ENCODE measurements at regions not wholly inside any gene's neighbourhood (a gene's known extent, or its start where the extent isn't known, plus 50 kb on each side); places are given as distances from the start of the nearest gene placed in this dataset.

DNA sequence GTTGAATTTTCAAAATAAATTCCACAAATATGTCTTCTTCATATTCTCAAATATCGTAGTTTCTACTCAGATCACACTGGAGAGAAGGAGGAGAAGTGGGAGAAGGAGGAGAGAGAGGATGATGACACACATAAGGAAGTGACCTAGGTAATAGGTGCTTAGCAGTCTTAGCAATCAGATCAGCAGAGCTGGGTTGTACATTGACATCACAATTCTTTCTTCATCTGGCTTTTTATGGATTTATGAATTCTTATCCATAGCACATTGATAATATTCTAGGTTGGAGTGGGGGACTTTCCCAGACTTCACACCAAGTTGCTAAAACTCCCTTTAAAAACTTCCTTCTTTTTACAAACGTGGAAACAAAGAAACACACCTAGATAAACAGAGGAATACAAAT is 86.9 kb downstream of the FGF9 start:
- DNase-seq (ENCODE audit: low read depth, low spot score): no peak

GRCh38 chr13:21758441-21758840 is 87.6 kb downstream of the FGF9 start:
- no peak for DNase-seq (ENCODE audit: low read depth, low spot score)

DNA sequence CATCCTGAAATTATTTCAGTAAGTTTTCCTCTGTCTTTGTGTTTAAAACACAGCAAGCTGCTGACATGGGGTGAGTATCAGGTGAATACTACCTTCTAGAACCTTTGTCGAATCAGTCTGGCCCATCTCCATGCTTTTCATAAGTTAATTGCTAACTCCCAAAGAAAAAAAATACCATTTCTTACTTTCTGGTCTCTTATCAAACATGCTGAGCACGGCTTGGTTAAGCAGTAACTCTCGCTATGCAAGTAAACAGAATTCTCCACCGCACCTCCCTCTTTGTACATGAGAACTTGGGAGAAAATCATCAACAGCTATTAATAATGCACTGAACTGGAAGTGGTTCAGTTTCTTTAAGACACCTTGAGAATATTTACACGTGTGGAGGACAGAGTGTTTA is 88.6 kb downstream of the FGF9 start:
- DNase-seq (ENCODE audit: low read depth, low spot score): no peak

DNA sequence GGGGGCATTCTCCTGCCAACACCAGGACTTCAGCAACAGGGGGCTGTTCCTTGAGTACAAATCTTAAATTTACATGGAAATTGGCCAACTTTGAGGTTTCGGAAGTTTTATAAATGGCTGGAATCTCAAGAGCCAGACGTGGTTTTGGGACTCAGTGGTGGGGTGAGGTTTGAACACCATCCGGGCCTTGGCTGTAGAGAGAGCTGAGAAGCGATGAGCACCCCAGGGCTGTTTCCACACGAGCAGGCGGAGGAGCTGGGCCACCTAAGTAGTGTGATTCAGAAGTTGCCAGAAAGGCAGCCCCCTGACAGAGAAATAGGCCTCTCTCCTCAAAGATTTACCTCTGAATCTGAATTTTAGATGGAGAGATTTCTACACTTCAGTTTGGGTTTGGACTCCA is 89.0 kb downstream of the FGF9 start:
- DNase-seq (ENCODE audit: low read depth, low spot score): no peak

- DNase-seq (ENCODE audit: low read depth, low spot score): no peak
These were observed 90.9 kb downstream of the FGF9 start for GRCh38 chr13:21761770-21762169.

- DNase-seq (ENCODE audit: low read depth, low spot score): no peak
These were observed 91.6 kb downstream of the FGF9 start for GRCh38 chr13:21762512-21762911.

DNA sequence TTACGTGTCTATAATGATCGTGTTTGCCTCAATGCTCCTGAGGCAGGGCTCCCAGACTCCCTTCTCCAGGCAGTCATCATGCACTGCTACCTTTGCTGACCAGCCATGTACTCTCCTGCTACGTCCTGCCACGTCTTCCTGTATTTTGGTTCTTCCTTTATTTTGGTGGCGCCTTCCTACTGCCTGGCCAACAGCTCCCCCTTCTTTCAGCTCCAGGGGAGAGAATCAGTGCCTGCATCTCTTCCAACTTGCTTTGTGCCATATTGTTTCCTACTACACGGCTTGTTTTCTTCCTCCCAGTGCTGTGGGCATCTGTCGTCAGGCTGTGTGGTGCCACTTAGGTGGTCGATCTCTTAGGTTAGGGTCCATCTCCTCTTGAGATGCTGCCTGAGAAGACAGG is 96.2 kb downstream of the FGF9 start:
- DNase-seq (ENCODE audit: low read depth, low spot score): no peak

DNA sequence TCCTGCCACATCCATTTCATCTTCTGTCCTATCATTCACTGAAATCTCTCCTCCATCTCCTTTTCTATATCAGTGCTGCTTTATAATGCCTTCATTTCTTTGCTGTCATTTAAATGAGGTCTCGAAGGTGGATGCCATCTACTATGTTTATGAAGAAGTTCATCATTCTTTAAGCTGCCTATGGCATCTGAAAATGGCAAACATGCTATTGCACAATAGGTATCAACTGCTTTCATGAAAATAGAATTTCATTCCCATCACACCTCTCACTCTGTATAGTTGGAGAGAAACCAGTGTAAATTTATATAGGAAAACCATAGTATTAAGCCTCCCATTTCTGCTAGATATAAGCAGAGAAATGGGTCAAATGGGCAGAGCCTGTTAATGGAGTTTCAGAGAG is 100.2 kb downstream of the FGF9 start:
- DNase-seq (ENCODE audit: low read depth, low spot score): no peak

DNA sequence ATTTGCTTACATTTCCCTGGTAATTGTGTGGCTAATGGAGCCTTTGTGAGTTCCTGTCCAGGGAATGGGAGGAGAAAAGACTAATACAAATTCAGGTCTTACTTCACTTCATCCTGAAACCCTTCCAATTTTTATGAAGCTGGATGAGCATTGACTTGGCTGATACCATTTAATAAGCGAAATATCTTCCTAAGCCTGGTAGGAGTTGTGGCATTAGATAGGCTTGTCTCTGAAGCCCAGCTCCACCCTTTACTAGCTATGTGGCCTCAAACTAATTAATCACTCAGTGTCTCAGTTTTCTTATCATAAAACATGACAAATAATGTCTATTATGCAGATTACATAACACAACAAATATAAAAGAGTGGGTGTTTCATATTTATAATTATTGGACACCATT is 106.3 kb downstream of the FGF9 start:
- DNase-seq (ENCODE audit: low read depth, low spot score): no peak

DNA sequence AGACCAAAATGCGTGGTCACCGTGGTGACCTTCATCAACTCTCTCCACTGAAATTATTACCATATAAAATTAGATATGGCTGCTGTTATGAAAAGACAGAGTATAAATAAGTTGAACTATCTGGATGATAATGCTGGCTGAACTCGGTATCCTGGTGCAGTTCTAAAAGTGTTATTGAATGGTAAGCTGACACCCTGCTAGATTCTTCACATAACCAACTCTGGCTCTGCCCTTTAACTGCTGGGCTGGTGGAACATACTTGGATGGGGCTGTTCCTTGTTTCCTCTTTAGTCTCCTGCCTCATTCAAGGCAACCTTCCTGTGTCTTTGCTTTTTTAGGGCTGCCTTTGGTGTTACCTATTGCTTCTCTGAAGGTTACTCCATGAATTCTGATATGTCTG is 106.9 kb downstream of the FGF9 start:
- DNase-seq (ENCODE audit: low read depth, low spot score): no peak

- no peak for DNase-seq (ENCODE audit: low read depth, low spot score)
These were observed 111.9 kb downstream of the FGF9 start for GRCh38 chr13:21782736-21783135.

GRCh38 chr13:21785990-21786389 is 115.1 kb downstream of the FGF9 start:
- DNase-seq (ENCODE audit: low read depth, low spot score): no peak

- DNase-seq (ENCODE audit: low read depth, low spot score): no peak
These were observed 125.2 kb downstream of the FGF9 start for GRCh38 chr13:21796066-21796465.

GRCh38 chr13:21796775-21797514 is 126.1 kb downstream of the FGF9 start:
- no peak for DNase-seq (ENCODE audit: low read depth, low spot score)

GRCh38 chr13:21797736-21798135 is 126.9 kb downstream of the FGF9 start:
- DNase-seq (ENCODE audit: low read depth, low spot score): no peak

DNA sequence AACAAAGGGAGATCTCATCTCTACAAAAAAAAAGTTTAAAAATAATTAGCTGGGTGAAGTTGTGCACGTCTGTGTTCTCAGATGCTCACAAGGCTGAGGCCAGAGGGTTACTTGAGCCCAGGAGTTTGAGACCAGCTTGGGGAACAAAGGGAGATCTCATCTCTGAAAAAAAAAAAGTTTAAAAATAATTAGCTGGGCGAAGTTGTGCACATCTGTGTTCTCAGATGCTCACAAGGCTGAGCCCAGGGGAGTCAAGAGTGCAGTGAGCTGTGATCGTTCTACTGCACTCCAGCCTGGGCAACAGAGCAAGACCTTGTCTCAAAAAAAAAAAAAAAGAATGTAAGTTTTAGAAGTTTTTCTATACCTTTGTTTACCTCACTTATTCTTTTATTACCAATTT is 127.3 kb downstream of the FGF9 start:
- no peak for DNase-seq (ENCODE audit: low read depth, low spot score)

- no peak for DNase-seq (ENCODE audit: low read depth, low spot score)
These were observed 128.8 kb downstream of the FGF9 start for GRCh38 chr13:21799671-21800070.

GRCh38 chr13:21800837-21801616 is 130.2 kb downstream of the FGF9 start:
- no peak for DNase-seq (ENCODE audit: low read depth, low spot score)

DNA sequence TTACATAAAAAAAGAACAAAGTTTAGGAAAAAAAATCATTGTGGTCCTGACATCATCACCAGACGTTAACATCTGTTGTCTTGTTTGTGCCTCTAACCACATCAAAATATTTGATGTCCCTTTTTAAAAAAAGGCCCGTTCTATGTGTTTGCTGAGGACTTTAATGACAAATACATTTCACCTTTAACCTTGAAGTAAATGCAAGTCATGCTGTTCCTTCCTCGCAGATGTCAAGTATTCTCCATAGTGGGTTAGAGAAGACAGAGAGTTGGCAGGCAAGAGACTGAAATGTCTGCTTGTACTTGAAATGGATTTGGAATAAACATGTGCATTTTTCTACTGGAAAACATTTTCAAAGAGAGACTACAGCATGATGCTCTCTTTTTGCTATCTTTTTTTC is 134.9 kb downstream of the FGF9 start:
- no peak for DNase-seq (ENCODE audit: low read depth, low spot score)

GRCh38 chr13:21812192-21812626 is 141.3 kb downstream of the FGF9 start:
- no peak for DNase-seq (ENCODE audit: low read depth, low spot score)

GRCh38 chr13:21813110-21813509 is 142.2 kb downstream of the FGF9 start:
- no peak for DNase-seq (ENCODE audit: low read depth, low spot score)

- no peak for DNase-seq (ENCODE audit: low read depth, low spot score)
These were observed 143.0 kb downstream of the FGF9 start for GRCh38 chr13:21813844-21814243.

GRCh38 chr13:21814604-21815003 is 143.7 kb downstream of the FGF9 start:
- DNase-seq (ENCODE audit: low read depth, low spot score): no peak

Data from activated naive CD8-positive, alpha-beta T cell treated with anti-CD3 and anti-CD28 coated beads, Interleukin-2, amount 50 U/mL, for 16 hours (primary cell).